Heart right ventricle (tissue), 16 donors: ENCODE measurements at regions not wholly inside any gene's neighbourhood (a gene's known extent, or its start where the extent isn't known, plus 50 kb on each side); places are given as distances from the start of the nearest gene placed in this dataset.
"Not testable (repeated sequence)": the region's sequence is repeated elsewhere in the genome, so short reads cannot be mapped to it uniquely, and the experiment has no call there.

Experiments used
- ATAC-seq, 8 donors: fragments of 200-7000 bp; cut with Tn5 transposase; one replicate each; pipeline ENCODE4 v1.9.1; 2020; ENCODE audit warnings: mild to moderate bottlenecking in 8 of 8, moderate library complexity in 8 of 8, moderate number of reproducible peaks in 1 of 8
- DNase-seq, 2 donors: peaks; one replicate each; pipeline ENCODE4 v3.0.0-alpha.2; 2020
- H3K27ac ChIP-seq, 10 donors: fragments of 200-600 bp; sonication (generic) in 2 of 10; one replicate each; pipeline versions ENCODE4 v1.5.0 to v1.8.0; 2020 to 2022; ENCODE audit warnings: mild to moderate bottlenecking in 3 of 10
- H3K27me3 ChIP-seq, 7 donors: fragments of 200-600 bp; one replicate each; pipeline ENCODE4 v1.8.0; 2021 to 2022; ENCODE audit warnings: mild to moderate bottlenecking in 2 of 7
- H3K36me3 ChIP-seq, 9 donors: fragments of 200-600 bp; sonication (generic) in 1 of 9; one replicate each; pipeline versions ENCODE4 v1.5.0 to v1.8.0; 2020 to 2022; ENCODE audit warnings: mild to moderate bottlenecking in 2 of 9
- H3K4me1 ChIP-seq, 9 donors: fragments of 200-600 bp; sonication (generic) in 1 of 9; one replicate each; pipeline versions ENCODE4 v1.5.0 to v1.8.0; 2020 to 2022; ENCODE audit warnings: mild to moderate bottlenecking in 4 of 9
- H3K4me3 ChIP-seq, 10 donors: fragments of 200-600 bp; sonication (generic) in 2 of 10; one replicate each; pipeline versions ENCODE4 v1.5.0 to v1.8.0; 2020 to 2022; ENCODE audit warnings: mild to moderate bottlenecking in 7 of 10, moderate library complexity in 2 of 10
- H3K9me3 ChIP-seq, 11 donors: fragments of 200-600 bp in 10 of 11; sonication (generic) in 2 of 11; one replicate each; pipeline versions ENCODE4 v1.5.0 to v1.8.0; 2013 to 2022; ENCODE audit warnings: mild to moderate bottlenecking in 2 of 11, control low read depth in 1 of 11, moderate library complexity in 1 of 11
- CTCF ChIP-seq, 9 donors: fragments of 200-600 bp; sonication (generic) in 2 of 9; IDR thresholded peaks; one replicate each; pipeline versions ENCODE4 v1.5.0 to v1.8.0; 2021 to 2022; ENCODE audit warnings: antibody characterized with exemption in 9 of 9, mild to moderate bottlenecking in 5 of 9, moderate library complexity in 1 of 9
- WGBS, 2 donors: extraction: QIAGEN DNeasy Blood & Tissue Kit; methylation state at CpG; one replicate each; pipeline ENCODE4 v1.1.7; 2013; ENCODE audit warnings: inconsistent platforms in 1 of 2; 5-methylcytosine and 5-hydroxymethylcytosine counted together
- intact Hi-C, 10 donors: fragments of 100-400 bp; cut with DNase I; formaldehyde crosslinking; loops; one replicate each; pipeline versions ENCODE4 v1.11.1 to v1.14.2; 2022
- donor health status: Arrhythmogenic right ventricular cardiomyopathy.
- donor health status: ischemic (EF 13 %, LVEDD 7.1; RV severe dilation, severe dysfunction).
- donor health status: healthy with polysubstance abuse.
- donor health status: DM: no; HTN: yes; CAD: no.
- donor health status: DM: no; HTN: no; CAD: no.
- donor health status: ischemic (EF 25% LVEDD 6.9; RV normal size, moderate dysfunction).
- donor health status: ischemic (EF 25% LVEDD 5.7; RV mildly dilated, moderate dysfunction).
- donor health status: healthy.
- donor health status: DM: yes; HTN: yes; CAD: no.
- donor health status: Ischemic cardiomyopathy.
- donor health status: ischemic (EF 35%, LVEDD 5.7; RV mildly dilated, moderate dysfunction).
- donor health status: nonischemic (EF 11% LVEDD 7.7; RV severe dilation, severe dysfunction).
- donor health status: DM: yes; HTN: yes; CAD: no.
- donor health status: PGD.
- donor health status: ischemic (EF 29% LVEDD 5.4; RV normal size, mild dysfunction).
- donor health status: nonischemic (EF 23%, LVEDD 6.1; RV moderate dilation, normal function).

DNA sequence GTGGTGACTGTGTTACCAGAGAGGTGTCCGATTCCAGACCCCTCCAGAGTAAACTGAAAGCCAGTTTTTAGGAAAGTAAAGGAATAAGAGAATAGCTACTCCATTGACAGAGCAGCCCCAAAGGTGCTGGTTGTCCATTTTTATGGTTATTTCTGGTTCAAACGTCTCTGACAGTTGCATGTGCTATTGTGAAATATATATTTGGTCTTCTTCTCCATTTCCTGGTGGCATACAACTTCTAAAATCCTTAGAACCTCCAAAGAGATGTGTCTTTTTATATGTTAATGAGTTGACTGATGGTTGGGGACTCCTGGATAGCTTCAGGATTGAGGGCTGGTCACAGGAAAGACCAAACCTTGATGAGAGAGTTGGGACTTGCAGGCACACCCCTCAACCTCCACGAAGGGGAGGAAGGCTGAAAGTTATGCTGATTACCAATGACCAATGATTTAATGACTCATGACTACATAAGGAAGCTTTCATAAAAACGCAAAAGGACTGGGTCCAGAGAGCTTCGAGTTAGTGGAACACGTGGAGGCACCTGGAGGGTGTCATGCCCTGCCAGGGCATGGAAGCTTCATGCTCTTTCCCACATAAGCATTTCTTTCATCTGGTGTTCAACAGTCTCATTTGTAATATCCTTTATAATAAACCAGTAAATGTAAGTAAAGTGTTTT lies 100.7 kb downstream of the SLC16A1 start:
- no peak overlapping the region for H3K27ac ChIP-seq
- H3K27me3 ChIP-seq: peaks cover 0 to 50% (median 19%) of the 10 kb centered on the region in 7 donors
- intact Hi-C loops: no loop called here
- ATAC-seq: no peak
- no peak for DNase-seq
- H3K36me3 ChIP-seq: no peaks in the 10 kb centered on the region
- H3K4me3 ChIP-seq: peak overlapping the region in 7 of 10 donors; percentile 30 to 49 (median 44)
- TF ChIP-seq CTCF (IDR thresholded peaks at IDR 0.05): no peak
- H3K4me1 ChIP-seq: peaks cover 0 to 9% (median 0%) of the 10 kb centered on the region in 9 donors
- H3K9me3 ChIP-seq: no peaks in the 10 kb centered on the region
- 56 to 58% methylated on average over 6 of the region's 6 CpGs for WGBS, 2 donors

DNA sequence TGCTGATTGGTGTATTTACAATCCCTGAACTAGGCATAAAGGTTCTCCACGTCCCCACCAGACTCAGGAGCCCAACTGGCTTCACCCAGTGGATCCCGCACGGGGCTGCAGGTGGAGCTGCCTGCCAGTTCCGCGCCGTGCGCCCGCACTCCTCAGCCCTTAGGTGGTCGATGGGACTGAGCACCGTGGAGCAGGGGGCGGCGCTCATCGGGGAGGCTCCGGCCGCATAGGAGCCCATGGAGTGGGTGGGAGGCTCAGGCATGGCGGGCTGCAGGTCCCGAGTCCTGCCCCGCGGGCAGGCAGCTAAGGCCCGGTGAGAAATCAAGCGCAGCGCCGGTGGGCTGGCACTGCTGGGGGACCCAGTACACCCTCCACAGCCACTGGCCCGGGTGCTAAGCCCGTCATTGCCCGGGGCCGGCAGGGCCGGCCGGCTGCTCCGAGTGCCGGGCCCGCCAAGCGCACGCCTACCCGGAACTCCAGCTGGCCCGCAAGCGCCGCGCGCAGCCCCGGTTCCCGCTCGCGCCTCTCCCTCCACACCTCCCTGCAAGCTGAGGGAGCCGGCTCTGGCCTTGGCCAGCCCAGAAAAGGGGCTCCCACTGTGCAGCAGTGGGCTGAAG lies 101.5 kb downstream of the SLC16A1 start:
- DNase-seq, intact Hi-C loops, H3K36me3 ChIP-seq, H3K9me3 ChIP-seq, H3K27ac ChIP-seq, ATAC-seq: not testable (repeated sequence)
- peaks cover 0 to 58% (median 27%) of the 10 kb centered on the region in 7 donors for H3K27me3 ChIP-seq
- H3K4me3 ChIP-seq: peak overlapping the region in 9 of 10 donors; percentile 21 to 49 (median 40)
- peaks cover 0 to 17% (median 6%) of the 10 kb centered on the region in 9 donors for H3K4me1 ChIP-seq
- WGBS, 2 donors: 23 to 31% methylated on average over 43 to 45 of the region's 45 CpGs

GRCh38 chr1:112853915-112854314 lies 102.1 kb downstream of the SLC16A1 start:
- H3K36me3 ChIP-seq, H3K9me3 ChIP-seq, DNase-seq, intact Hi-C loops, H3K4me3 ChIP-seq, ATAC-seq, H3K27ac ChIP-seq: not testable (repeated sequence)
- H3K4me1 ChIP-seq: peaks cover 0 to 20% (median 7%) of the 10 kb centered on the region in 9 donors
- WGBS, 2 donors: 91 to 97% methylated on average over 6 of the region's 8 CpGs
- H3K27me3 ChIP-seq: peaks cover 0 to 64% (median 32%) of the 10 kb centered on the region in 7 donors

- no peak for TF ChIP-seq CTCF (IDR thresholded peaks at IDR 0.05)
- ATAC-seq (no peak), DNase-seq (no peak)
- Histone ChIP-seq H3K27ac (no peak overlapping the region), H3K27me3 (peaks cover 0 to 67% (median 33%) of the 10 kb centered on the region in 7 donors), H3K36me3 (no peaks in the 10 kb centered on the region), H3K4me3 (no peak overlapping the region), H3K9me3 (no peaks in the 10 kb centered on the region), H3K4me1 (peaks cover 0 to 20% (median 7%) of the 10 kb centered on the region in 9 donors)
- WGBS, 2 donors: 96 to 100% methylated on average over 2 of the region's 2 CpGs
- intact Hi-C loops: no loop called here
These were observed 103.1 kb downstream of the SLC16A1 start for GRCh38 chr1:112852934-112853333.

GRCh38 chr1:112852276-112852675 lies 103.7 kb downstream of the SLC16A1 start:
- DNase-seq: no peak
- WGBS, 2 donors: 90 to 92% methylated on average over 10 of the region's 10 CpGs
- Histone ChIP-seq H3K27ac (no peak overlapping the region), H3K9me3 (no peaks in the 10 kb centered on the region), H3K36me3 (no peaks in the 10 kb centered on the region), H3K4me1 (peaks cover 0 to 20% (median 7%) of the 10 kb centered on the region in 9 donors), H3K4me3 (no peak overlapping the region), H3K27me3 (peaks cover 0 to 67% (median 33%) of the 10 kb centered on the region in 7 donors)
- intact Hi-C loops: no loop called here
- TF ChIP-seq CTCF (IDR thresholded peaks at IDR 0.05): no peak
- ATAC-seq: no peak
